GM21515 (cell line): ENCODE measurements at regions not wholly inside any gene's neighbourhood (a gene's known extent, or its start where the extent isn't known, plus 50 kb on each side); places are given as distances from the start of the nearest gene placed in this dataset.

Experiments
- ATAC-seq: cut with Tn5 transposase; IDR thresholded peaks from one replicate; pipeline ENCODE4 v1.9.1; 2021; ENCODE audit not compliant: unreplicated experiment

DNA sequence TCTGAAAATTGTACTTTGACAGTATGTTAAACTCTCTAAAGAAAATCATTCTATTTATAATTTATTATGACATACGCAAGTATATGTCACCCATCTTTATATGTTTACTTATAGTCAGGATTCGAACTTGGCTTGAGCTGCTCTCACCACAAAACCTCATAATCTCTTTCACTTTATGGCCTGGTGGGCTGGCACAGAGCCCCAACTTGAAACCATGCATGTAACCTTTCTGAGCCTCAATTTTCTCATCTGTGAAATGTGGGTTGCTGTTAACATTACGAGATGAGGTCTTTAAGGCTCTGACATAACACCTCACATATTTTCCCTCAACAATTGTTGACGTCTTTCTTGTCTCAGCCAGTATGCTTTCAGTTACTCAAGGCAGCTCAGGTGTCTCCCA lies 69.4 kb upstream of the PFN2 start:
- ATAC-seq = no peak

DNA sequence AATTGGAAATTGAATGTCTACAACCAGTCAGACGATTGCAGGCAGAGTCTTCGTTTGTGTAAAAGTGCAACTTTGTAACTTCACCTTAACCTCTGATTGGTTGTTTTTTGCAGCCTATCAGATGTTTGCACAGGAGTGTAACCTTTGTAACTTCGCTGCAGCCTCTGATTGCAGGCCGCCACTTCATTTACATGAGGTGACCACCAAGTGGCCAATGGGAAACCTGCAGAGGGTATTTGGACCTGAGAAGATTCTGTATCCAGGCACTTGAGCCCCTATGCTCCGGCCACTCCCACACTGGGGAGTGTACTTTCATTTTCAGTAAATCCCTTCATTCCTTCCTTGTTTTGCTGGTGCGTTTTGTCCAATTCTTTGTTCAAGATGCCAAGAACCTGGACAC lies 68.1 kb upstream of the PFN2 start:
- ATAC-seq = no peak

DNA sequence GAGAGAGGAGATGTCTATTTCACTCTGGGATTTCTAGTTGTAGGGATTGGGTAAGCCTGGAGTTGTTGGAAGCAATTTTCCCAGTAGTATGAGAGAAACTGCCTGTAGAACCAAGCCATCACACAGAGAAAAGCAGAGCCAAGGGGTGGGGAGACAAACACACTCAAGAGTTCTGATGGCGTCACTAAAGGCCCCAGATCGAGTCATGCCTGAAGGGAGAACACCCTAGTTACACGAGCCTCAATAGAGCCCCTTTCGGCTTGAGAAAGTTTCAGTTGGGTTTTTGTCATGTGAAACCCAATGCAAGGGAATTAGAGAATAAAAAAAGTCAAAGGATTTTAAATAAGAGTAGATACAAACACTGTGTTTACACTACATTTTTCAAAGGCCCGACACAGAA lies 66.1 kb upstream of the PFN2 start:
- ATAC-seq = no peak

DNA sequence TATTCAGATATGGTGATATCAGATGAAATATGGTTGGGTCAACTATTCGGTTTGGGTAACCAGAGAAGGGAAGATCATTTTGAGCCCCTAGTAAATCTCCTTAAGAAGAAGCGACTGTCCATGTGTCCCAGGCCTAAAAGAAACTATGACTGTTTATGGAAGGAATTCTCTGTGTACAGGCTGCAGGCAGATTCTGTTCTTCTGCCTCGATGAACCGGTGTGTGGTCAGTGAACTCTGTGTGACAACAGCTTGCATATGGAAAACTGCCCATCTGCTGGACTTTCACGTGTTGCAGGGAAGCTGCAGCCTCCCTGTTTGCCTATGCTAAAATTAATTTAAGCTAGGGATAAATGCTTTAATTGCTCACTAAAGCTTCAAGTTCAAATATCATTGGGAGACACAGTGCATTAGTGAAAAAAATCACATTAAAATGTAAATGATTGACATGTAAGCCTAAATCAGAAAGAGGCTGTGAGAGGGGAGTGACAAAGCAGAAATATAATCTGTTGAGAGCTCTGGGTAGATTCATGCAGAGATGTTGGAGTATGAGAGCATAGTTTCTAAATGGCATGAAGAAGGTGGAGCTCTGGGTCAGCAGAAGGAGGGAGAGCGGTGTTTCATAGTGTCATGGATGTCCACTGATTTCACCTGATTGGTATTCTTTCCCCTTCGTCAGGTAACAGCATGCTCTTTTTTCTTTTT lies 65.4 kb upstream of the PFN2 start:
- no peak for ATAC-seq

DNA sequence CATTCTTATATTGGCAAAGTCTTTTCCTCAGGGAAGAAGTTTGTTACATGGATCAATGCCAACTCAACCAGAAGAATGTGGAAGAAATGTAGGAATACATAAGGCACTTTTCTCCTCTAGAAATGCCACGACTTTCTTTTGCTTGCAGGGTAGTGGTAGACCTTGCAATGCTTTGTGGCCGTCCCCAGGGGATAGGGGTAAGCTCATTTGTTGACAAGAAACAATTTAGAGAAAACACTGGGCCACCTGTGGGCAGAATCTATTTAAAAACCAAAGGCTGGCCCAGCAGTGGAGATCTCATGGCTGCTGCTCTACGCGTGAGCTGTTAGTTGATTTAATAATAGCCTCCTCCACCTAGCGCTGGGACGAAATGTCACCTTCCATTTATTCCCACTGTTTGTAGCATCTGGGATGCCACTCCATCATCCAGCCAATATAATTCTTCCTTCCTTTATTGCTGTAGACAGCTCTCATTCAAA lies 64.6 kb upstream of the PFN2 start:
- no peak for ATAC-seq

DNA sequence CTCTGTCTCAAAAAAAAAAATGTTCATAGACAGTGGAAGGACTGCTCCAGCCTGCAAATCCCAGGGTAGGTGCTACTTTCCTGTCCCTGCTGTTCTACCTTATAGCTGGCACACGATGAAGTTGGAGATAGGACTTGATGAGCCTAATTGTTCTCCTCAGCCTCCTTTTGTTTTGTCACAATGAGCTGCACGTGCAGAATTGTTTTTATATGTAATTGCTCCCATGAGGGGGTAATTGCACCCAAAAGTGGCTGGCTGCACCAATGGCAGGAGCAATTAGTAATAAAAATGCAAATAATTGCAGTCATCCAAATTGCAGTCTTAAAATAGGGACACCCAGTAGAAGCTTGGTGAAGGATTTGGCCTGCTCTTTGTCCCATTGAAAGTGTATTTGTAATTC lies 63.0 kb upstream of the PFN2 start:
- ATAC-seq = no peak

DNA sequence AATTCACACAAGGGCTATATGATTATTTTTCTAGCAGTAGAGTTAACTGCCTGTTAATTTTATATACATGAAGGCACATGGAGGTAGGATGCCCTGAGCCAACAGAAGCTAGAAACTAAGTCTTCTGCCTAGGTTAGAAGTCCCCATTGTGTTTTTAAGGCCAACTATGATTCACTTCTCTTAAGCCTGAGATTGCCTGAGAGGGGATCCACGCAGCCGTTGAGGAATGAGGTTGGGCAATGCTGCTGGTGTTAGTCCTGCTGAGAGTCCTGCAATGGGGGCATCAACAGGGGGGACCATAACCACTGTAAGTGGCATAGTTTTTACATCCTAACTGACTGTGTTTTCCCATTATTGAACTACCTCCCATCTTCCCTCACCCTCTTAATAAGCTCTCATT lies 60.1 kb upstream of the PFN2 start:
- no peak for ATAC-seq

DNA sequence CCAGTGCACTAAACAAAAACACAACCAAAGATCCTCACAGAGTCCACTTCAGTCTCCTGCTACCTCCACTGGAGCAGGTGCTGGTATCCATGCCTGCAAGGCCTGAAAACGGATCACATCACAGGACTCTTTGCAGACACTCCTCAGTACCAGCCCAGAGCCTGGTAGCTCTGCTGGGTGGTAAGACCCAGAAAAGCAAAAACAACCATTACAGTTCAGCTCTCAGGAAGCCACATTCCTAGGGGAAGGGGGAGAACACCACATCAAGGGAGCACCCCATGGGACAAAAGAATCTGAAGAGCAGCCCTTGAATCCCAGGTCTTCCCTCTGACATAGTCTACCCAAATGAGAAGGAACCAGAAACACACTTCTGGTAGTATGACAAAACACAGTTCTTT lies 52.5 kb upstream of the PFN2 start:
- ATAC-seq = no peak

DNA sequence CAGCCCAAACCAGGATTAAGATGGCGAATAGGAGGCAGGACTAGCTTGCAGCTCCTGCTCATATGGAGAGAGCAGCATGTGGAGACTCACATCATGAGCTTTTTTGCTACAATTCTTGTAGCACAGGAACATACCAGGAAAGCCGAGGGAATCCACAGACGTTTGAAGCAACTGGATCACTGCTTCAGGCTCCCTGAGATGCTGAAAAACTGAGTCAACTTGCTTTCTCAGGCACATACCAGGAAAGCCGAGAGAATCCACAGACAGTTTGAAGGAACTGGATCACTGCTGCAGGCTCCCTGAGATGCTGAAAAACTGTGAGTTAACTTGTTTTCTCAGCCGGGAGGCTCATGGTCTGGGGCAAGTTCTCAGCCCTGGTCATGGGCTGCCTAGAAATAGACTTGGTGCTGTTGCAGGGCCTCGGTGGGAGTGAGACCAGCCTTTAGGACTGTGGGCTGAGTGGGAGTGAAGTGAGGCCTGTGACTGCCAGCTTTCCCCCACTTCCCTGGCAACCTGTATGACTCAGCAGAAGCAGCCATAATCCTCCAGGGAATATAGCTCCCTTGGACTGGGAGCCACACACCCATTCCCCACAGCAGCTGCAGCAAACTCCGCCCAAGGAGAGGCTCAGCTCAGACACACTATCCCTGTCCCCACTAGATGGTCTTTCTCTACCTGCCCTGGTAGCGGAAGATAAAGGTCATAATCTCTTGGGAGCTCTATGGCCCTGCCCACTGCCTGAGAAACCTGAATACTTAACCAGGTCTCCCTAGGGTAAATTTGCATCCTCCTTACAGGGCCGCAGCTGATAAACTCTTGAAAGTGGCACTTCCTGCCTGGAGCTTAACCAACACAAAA lies 51.9 kb upstream of the PFN2 start:
- ATAC-seq = peak; percentile 84

DNA sequence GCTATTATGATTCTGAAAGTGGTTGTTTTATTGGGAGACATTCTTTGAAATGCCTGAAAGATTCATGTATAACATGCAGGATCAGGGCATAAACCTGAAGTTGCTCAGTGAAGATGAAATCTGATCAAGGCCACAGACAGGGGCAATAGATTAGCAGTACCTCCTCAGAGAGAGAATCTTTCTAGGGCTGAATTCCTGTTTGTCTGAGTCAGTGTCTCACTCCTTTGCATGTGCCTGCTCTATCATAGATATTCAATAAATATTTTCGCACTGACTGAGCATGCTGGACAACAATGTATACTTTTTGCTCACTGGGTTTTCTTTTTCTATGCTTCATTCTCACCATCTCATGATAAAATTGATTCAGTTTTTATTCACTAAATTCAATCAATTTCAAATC lies 49.8 kb upstream of the PFN2 start:
- ATAC-seq = no peak
